ENCODE measurements at regions not wholly inside any gene's neighbourhood (a gene's known extent, or its start where the extent isn't known, plus 50 kb on each side); places are given as distances from the start of the nearest gene placed in this dataset.

DNA sequence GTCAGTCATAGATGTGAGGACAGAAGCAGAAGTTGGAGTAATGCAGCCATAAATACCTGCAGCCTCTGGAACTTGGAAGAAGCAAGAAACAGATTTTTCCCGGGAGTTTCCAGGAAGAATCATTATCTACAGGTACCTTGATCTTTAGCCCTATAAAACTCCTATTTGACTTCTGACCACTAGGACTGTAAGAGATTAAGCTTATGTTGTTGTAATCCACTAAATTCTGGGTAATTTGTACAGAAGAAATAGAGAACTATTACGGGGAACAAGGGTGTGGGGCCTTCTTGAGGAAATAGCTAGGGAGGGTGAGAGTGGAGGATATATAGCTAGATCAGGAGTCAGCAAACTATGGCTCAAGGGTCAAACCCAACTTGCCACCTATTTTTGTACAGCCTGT lies 353.2 kb downstream of the SLC4A3 start:
- Histone ChIP-seq H3K4me3 (no peak overlapping the region), H3K4me1 (no peaks in the 10 kb centered on the region), H3K27me3 (no peaks in the 10 kb centered on the region), H3K36me3 (no peaks in the 10 kb centered on the region), H3K9me3 (no peaks in the 10 kb centered on the region), H3K27ac (no peak overlapping the region)
- ATAC-seq = no peak
- no peak for DNase-seq
- intact Hi-C loops (cut with DNase I) = no loop called here
- TF ChIP-seq, protein P1, sequence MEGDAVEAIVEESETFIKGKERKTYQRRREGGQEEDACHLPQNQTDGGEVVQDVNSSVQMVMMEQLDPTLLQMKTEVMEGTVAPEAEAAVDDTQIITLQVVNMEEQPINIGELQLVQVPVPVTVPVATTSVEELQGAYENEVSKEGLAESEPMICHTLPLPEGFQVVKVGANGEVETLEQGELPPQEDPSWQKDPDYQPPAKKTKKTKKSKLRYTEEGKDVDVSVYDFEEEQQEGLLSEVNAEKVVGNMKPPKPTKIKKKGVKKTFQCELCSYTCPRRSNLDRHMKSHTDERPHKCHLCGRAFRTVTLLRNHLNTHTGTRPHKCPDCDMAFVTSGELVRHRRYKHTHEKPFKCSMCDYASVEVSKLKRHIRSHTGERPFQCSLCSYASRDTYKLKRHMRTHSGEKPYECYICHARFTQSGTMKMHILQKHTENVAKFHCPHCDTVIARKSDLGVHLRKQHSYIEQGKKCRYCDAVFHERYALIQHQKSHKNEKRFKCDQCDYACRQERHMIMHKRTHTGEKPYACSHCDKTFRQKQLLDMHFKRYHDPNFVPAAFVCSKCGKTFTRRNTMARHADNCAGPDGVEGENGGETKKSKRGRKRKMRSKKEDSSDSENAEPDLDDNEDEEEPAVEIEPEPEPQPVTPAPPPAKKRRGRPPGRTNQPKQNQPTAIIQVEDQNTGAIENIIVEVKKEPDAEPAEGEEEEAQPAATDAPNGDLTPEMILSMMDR (IDR thresholded peaks at IDR 0.05) = no peak

DNA sequence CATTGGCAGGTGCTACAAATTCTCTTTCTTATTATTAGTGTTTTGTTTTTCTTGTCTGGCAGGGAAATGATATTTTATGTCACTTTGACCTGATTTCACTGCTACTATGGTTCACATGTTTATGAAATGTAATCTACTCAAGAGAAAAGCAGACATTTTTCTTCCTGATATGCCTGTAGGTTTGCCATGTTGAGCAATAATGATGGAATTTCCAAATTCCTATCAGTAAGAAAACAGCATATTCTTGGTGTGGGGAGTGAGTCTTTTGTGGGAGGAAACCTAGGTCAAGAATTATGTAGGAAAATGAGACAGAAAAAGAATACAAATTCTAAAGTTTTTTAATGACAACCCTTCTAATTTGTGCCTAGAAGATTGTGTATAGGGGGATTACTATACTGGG lies 356.4 kb downstream of the SLC4A3 start:
- ATAC-seq (no peak), DNase-seq (no peak)
- no peak overlapping the region for H3K27ac ChIP-seq
- H3K4me3 ChIP-seq = no peak overlapping the region
- no peaks in the 10 kb centered on the region for H3K27me3 ChIP-seq
- intact Hi-C loops (cut with DNase I) = no loop called here
- TF ChIP-seq, protein P1 (IDR thresholded peaks at IDR 0.05) = no peak
- no peaks in the 10 kb centered on the region for H3K4me1 ChIP-seq
- no peaks in the 10 kb centered on the region for H3K9me3 ChIP-seq
- no peaks in the 10 kb centered on the region for H3K36me3 ChIP-seq

DNA sequence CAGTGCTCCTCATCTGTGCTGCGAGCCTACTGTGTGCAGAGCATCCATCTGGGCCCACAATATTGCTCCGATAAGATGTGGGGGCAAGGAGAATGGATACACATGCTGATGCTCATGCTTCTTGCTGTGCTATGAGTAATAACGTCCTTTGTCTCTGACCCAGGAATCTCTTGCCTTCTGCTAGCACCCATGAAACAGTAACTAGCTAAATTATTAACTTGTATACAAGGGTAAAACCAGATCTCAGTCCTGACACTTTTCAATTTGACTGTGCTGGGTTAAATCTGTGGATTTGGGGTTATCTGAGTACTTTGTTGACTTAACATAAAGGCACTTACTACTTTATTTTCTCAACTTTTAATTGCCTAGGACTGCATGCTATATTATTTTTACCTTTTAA lies 357.6 kb downstream of the SLC4A3 start:
- ATAC-seq (no peak), DNase-seq (no peak)
- Histone ChIP-seq H3K9me3 (no peaks in the 10 kb centered on the region), H3K4me1 (no peaks in the 10 kb centered on the region), H3K4me3 (no peak overlapping the region), H3K36me3 (no peaks in the 10 kb centered on the region), H3K27me3 (no peaks in the 10 kb centered on the region), H3K27ac (no peak overlapping the region)
- TF ChIP-seq, protein P1 (IDR thresholded peaks at IDR 0.05) = no peak
- intact Hi-C loops (cut with DNase I) = no loop called here

DNA sequence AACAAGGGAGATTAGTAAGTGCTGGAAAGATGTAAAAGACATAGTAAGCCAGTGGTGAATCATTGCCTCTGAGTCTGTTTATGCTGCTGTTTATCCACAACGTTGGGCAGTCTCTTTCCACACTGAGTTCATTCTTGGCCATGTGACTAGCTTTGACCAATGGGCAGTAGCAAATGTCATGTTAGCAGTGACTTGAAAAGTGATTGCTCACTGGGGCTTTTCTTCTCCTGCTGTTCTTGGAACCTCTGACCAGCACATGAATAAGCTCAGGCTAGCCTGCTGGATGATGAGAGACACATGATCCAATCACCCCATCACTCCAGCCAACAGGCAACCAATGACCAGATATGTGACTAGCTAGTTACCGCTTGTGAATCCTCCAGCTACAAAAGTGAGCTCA lies 360.4 kb downstream of the SLC4A3 start:
- Histone ChIP-seq H3K27me3 (no peaks in the 10 kb centered on the region), H3K4me3 (no peak overlapping the region), H3K36me3 (no peaks in the 10 kb centered on the region), H3K9me3 (no peaks in the 10 kb centered on the region), H3K4me1 (no peaks in the 10 kb centered on the region), H3K27ac (no peak overlapping the region)
- TF ChIP-seq, protein P1 (IDR thresholded peaks at IDR 0.05) = no peak
- intact Hi-C loops (cut with DNase I) = no loop called here
- no peak for ATAC-seq
- no peak for DNase-seq

DNA sequence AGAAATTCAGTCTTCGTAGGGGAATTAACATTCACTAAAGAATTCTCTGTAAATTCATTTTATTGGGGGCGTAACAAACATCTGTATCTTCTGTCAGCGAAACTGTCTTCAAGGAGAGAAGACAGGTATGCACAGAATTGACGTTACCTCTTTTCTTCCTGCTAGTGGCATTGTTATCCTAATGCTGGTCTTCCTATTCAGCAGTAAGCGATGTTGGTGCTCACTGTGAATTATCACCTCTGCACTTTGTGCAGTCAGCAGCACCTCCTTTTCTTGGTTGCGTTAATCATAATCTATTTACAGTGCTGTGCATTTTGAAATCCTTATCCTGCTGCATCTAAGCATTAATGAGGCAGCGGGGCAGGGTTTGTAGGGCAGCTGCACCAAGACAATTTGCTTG lies 362.3 kb downstream of the SLC4A3 start:
- Histone ChIP-seq H3K4me1 (no peaks in the 10 kb centered on the region), H3K36me3 (no peaks in the 10 kb centered on the region), H3K27me3 (no peaks in the 10 kb centered on the region), H3K27ac (no peak overlapping the region), H3K4me3 (no peak overlapping the region), H3K9me3 (no peaks in the 10 kb centered on the region)
- no peak for ATAC-seq
- TF ChIP-seq, protein P1 (IDR thresholded peaks at IDR 0.05) = no peak
- intact Hi-C loops (cut with DNase I) = no loop called here
- no peak for DNase-seq

DNA sequence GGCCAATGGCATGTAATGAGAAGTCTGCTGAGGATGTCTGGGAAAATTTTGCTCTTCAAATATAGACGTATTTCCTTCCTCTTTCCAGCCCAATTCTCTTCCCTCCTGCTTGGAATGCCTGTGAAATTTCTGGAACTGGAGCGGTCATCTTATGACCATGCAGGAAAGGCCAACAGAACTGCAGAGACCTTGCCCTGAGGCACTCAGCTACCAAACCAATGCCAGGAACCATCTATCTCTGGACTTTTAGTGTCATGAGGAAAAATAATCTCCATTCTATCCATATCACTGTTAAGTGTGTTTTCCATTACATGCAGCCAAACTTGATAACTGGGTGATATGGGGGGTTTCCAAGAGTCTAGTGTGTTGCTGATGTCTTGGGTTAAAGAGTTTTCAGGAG lies 363.7 kb downstream of the SLC4A3 start:
- DNase-seq = no peak
- Histone ChIP-seq H3K9me3 (no peaks in the 10 kb centered on the region), H3K27me3 (no peaks in the 10 kb centered on the region), H3K27ac (no peak overlapping the region), H3K4me3 (no peak overlapping the region), H3K4me1 (no peaks in the 10 kb centered on the region), H3K36me3 (no peaks in the 10 kb centered on the region)
- no peak for ATAC-seq
- intact Hi-C loops (cut with DNase I) = no loop called here
- TF ChIP-seq, protein P1 (IDR thresholded peaks at IDR 0.05) = no peak

Measured in upper lobe of right lung (tissue), 1 donor.